Peyer's patch (tissue), 4 donors: ENCODE measurements at regions not wholly inside any gene's neighbourhood (a gene's known extent, or its start where the extent isn't known, plus 50 kb on each side); places are given as distances from the start of the nearest gene placed in this dataset.
"Not testable (repeated sequence)": the region's sequence is repeated elsewhere in the genome, so short reads cannot be mapped to it uniquely, and the experiment has no call there.

Experiments used
- DNase-seq, 3 donors: peaks; one replicate each; pipeline ENCODE4 v3.0.0-alpha.2; 2017 to 2019
- H3K27ac ChIP-seq, 4 donors: fragments of 200-600 bp; sonication (generic); one replicate each; pipeline ENCODE4 v1.5.1; 2016 to 2019
- H3K27me3 ChIP-seq, 2 donors: fragments of 200-600 bp; sonication (generic); one replicate each; pipeline ENCODE4 v1.5.1; 2019
- H3K36me3 ChIP-seq, 3 donors: fragments of 200-600 bp; sonication (generic); one replicate each; pipeline ENCODE4 v1.5.1; 2016 to 2019
- H3K4me1 ChIP-seq, 4 donors: fragments of 200-600 bp; sonication (generic); one replicate each; pipeline ENCODE4 v1.5.1; 2016 to 2019
- H3K4me3 ChIP-seq, 4 donors: fragments of 200-600 bp; sonication (generic); 1 replicate in 3 of 4; 2 replicates in 1 of 4; pipeline ENCODE4 v1.5.1; 2016 to 2019; ENCODE audit warnings: mild to moderate bottlenecking in 1 of 4
- H3K9me3 ChIP-seq, 4 donors: fragments of 200-600 bp; sonication (generic); one replicate each; pipeline ENCODE4 v1.5.1; 2016 to 2019; ENCODE audit warnings: mild to moderate bottlenecking in 1 of 4
- POLR2A ChIP-seq, 2 donors: fragments of 450-650 bp; IDR thresholded peaks; one replicate each; pipeline ENCODE4 v1.5.1; 2017; ENCODE audit warnings: antibody characterized with exemption in 2 of 2, mild to moderate bottlenecking in 2 of 2, moderate library complexity in 2 of 2
- TF ChIP-seq, protein P1 (sequence below), 6 experiments: fragments of 450-650 bp in 4 of 6; fragments of 200-600 bp in 2 of 6; sonication (generic) in 1 of 6; IDR thresholded peaks; one replicate each; pipeline ENCODE4 v1.5.1; 2017 to 2019; ENCODE audit warnings: antibody characterized with exemption in 6 of 6, mild to moderate bottlenecking in 3 of 6, moderate library complexity in 1 of 6

DNA sequence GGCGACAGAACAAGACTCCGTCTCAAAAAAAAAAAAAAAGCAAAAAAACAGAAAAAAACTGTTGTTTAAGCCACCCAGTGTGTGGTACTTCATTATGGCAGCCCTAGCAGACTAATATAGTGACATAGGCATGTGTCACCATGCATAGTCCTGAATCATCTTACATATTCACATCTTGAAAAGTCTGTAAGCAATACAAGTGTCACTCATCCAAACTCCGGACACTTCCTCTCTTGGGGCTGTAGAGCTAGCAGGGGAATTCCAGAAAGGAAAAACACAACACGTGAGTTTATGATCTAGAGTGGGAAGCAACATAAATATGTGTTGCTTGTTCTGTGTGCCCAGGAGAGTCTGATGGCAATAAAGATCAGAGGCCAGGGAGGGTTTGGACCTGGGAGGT, 81.6 kb upstream of the KCNE2 start:
- DNase-seq, result no peak
- no peak overlapping the region for H3K4me3 ChIP-seq
- H3K27ac ChIP-seq, result no peak overlapping the region
- peaks cover 0 to 2% (median 0%) of the 10 kb centered on the region in 4 donors for H3K9me3 ChIP-seq
- no peaks in the 10 kb centered on the region for H3K27me3 ChIP-seq
- no peaks in the 10 kb centered on the region for H3K4me1 ChIP-seq
- TF ChIP-seq, protein P1, sequence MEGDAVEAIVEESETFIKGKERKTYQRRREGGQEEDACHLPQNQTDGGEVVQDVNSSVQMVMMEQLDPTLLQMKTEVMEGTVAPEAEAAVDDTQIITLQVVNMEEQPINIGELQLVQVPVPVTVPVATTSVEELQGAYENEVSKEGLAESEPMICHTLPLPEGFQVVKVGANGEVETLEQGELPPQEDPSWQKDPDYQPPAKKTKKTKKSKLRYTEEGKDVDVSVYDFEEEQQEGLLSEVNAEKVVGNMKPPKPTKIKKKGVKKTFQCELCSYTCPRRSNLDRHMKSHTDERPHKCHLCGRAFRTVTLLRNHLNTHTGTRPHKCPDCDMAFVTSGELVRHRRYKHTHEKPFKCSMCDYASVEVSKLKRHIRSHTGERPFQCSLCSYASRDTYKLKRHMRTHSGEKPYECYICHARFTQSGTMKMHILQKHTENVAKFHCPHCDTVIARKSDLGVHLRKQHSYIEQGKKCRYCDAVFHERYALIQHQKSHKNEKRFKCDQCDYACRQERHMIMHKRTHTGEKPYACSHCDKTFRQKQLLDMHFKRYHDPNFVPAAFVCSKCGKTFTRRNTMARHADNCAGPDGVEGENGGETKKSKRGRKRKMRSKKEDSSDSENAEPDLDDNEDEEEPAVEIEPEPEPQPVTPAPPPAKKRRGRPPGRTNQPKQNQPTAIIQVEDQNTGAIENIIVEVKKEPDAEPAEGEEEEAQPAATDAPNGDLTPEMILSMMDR (IDR thresholded peaks at IDR 0.05), result no peak
- TF ChIP-seq POLR2A (IDR thresholded peaks at IDR 0.05), result no peak
- H3K36me3 ChIP-seq, result no peaks in the 10 kb centered on the region

DNA sequence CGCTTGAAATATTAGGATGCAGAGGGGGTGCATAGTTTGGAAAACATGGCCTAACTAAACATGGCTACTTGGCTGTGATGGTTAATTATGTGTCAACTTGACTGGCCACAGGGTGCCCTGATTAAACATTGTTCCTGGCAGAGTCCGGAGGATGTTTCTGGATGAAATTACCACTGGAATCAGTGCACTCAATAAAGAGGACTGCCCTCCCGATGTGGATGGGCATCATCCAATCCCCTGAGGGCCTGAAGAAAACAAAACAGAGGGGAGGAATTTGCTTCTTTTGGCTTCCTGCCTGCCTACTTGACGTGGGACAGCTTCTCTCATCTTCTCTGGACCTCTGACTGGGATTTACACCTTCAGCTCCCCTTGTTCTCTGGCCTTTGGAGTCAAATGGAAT, 79.1 kb upstream of the KCNE2 start:
- no peak for DNase-seq
- TF ChIP-seq POLR2A (IDR thresholded peaks at IDR 0.05), result no peak
- TF ChIP-seq, protein P1 (IDR thresholded peaks at IDR 0.05), result no peak
- H3K27ac ChIP-seq, result no peak overlapping the region
- H3K4me1 ChIP-seq, result no peaks in the 10 kb centered on the region
- H3K9me3 ChIP-seq, result peaks cover 0 to 15% (median 4%) of the 10 kb centered on the region in 4 donors
- no peaks in the 10 kb centered on the region for H3K27me3 ChIP-seq
- no peaks in the 10 kb centered on the region for H3K36me3 ChIP-seq
- no peak overlapping the region for H3K4me3 ChIP-seq

DNA sequence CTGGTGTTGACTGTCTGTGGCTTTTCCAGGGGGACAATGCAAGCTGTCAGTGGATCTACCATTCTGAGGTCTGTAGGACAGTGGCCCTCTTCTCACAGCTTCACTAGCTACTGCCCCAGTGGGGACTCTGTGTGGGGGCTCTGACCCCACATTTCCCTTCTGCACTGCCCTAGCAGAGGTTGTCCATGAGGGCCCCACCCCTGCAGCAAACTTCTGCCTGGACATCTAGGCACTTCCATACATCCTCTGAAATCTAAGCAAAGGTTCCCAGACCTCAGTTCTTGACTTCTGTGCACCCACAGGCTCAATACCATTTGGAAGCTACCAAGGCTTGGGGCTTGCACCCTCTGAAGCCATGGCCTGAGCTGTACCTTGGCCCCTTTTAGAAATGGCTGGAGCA, 75.8 kb upstream of the KCNE2 start:
- H3K27ac ChIP-seq, H3K4me3 ChIP-seq, H3K4me1 ChIP-seq, DNase-seq, H3K36me3 ChIP-seq, H3K27me3 ChIP-seq: not testable (repeated sequence)
- peaks cover 0 to 15% (median 4%) of the 10 kb centered on the region in 4 donors for H3K9me3 ChIP-seq

DNA sequence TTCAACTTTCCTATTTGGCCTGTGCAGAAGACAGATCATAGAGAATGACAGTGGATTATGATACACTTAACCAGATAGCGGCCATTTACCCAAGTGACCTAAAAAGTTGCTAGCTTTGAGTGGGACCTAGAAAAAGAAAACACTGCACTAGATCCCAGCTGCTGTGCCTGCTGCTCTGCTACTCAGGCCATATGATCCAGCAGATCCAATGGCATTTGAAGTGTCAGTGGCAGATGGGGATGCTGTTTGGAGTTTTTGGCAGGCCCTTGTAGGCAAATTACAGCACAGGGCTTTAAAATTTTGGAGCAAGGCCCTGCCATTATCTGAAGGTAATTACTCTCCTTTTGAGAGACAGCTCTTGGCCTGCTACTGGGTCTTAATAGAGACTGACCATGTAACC, 74.0 kb upstream of the KCNE2 start:
- H3K4me3 ChIP-seq, result no peak overlapping the region
- H3K4me1 ChIP-seq, result no peaks in the 10 kb centered on the region
- H3K27ac ChIP-seq, result no peak overlapping the region
- H3K9me3 ChIP-seq, result peaks cover 0 to 15% (median 4%) of the 10 kb centered on the region in 4 donors
- no peaks in the 10 kb centered on the region for H3K27me3 ChIP-seq
- DNase-seq, result no peak
- TF ChIP-seq, protein P1 (IDR thresholded peaks at IDR 0.05), result no peak
- TF ChIP-seq POLR2A (IDR thresholded peaks at IDR 0.05), result no peak
- no peaks in the 10 kb centered on the region for H3K36me3 ChIP-seq

DNA sequence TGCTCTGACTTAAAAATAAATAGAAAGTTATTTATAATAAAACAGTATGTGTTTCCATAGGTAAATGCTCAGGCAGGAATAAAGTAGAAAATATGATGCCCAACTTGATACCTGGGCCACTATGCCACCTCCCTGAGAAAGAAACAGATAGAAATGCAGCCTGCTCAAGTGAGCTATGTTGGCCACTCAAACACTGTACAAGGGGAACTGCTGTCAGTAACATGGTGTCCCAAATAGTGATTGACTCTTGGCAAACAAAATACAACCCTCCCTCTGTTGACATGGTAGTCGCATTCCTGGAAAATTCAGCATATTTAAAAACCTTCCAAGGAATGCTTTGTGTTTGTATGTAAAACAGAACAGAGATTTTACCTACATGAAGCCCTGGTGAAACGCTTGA, 66.9 kb upstream of the KCNE2 start:
- Histone ChIP-seq H3K27ac (no peak overlapping the region), H3K4me1 (no peaks in the 10 kb centered on the region)
- TF ChIP-seq, protein P1 (IDR thresholded peaks at IDR 0.05), result no peak
- TF ChIP-seq POLR2A (IDR thresholded peaks at IDR 0.05), result no peak

DNA sequence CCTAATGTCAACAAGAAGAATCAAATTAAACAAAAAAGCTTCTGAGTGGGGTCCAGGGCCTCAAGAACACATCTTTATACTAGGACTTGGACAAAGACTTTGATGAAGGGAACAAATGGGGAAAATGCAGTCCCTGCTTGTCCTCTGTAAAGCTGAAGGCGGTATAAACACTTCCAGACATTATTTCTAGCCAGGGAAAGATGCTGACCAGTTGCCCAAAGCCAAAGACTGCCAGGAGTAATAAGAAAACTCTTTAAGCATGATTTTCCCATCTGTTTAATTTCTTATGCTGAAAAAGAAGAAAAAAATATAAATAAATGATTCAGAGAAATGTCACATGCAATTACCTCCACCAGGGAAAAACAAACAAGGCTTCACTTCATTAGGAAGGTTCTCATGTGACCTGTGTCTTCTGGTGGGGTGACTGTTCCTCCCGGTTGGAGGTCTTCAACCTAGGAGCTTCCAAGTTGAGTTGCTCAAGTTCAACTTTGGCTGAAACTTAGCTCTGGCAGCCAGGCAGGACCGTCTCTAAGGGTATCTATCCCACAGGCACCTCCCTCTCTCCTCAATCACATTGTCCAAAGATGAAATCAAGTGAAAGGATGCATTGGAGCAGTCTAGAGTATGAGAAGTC, 65.2 kb upstream of the KCNE2 start:
- no peaks in the 10 kb centered on the region for H3K4me1 ChIP-seq
- H3K27ac ChIP-seq, result no peak overlapping the region
- DNase-seq, result no peak
- TF ChIP-seq, protein P1 (IDR thresholded peaks at IDR 0.05), result no peak
- no peak for TF ChIP-seq POLR2A (IDR thresholded peaks at IDR 0.05)
- no peaks in the 10 kb centered on the region for H3K36me3 ChIP-seq
- H3K9me3 ChIP-seq, result no peaks in the 10 kb centered on the region
- no peak overlapping the region for H3K4me3 ChIP-seq
- H3K27me3 ChIP-seq, result no peaks in the 10 kb centered on the region

More for the DNA sequence above, 66.9 kb upstream of the KCNE2 start:
- Histone ChIP-seq H3K9me3 (no peaks in the 10 kb centered on the region), H3K36me3 (no peaks in the 10 kb centered on the region), H3K27me3 (no peaks in the 10 kb centered on the region), H3K4me3 (no peak overlapping the region)
- DNase-seq, result no peak
